Mesothelial cell of epicardium (in vitro differentiated cells): ENCODE measurements at regions not wholly inside any gene's neighbourhood (a gene's known extent, or its start where the extent isn't known, plus 50 kb on each side); places are given as distances from the start of the nearest gene placed in this dataset.
"Not testable (repeated sequence)": the region's sequence is repeated elsewhere in the genome, so short reads cannot be mapped to it uniquely, and the experiment has no call there.

Source experiments
- DNase-seq, 2 experiments: peaks; one replicate each; pipeline ENCODE4 v3.0.0; 2021; ENCODE audit warnings: low spot score in 2 of 2; ENCODE audit not compliant: unreplicated experiment in 2 of 2
- H3K27ac Mint-ChIP-seq: 2 replicates; pipeline ENCODE4 v1.8.0; 2021; ENCODE audit warnings: mixed read lengths
- H3K27me3 Mint-ChIP-seq: 2 replicates; pipeline ENCODE4 v1.8.0; 2021; ENCODE audit warnings: low read depth, mixed read lengths
- H3K36me3 Mint-ChIP-seq: 2 replicates; pipeline ENCODE4 v1.8.0; 2021; ENCODE audit warnings: mixed read lengths
- H3K4me1 Mint-ChIP-seq: 2 replicates; pipeline ENCODE4 v1.8.0; 2021; ENCODE audit warnings: mixed read lengths
- H3K4me3 Mint-ChIP-seq: 2 replicates; pipeline ENCODE4 v1.8.0; 2021; ENCODE audit warnings: mild to moderate bottlenecking, moderate library complexity, mixed read lengths
- H3K9me3 Mint-ChIP-seq: 2 replicates; pipeline ENCODE4 v1.8.0; 2021; ENCODE audit warnings: mixed read lengths
- TF ChIP-seq, protein P1 (sequence below): fragments of 200-600 bp; sonication (generic); IDR thresholded peaks from one replicate; pipeline ENCODE4 v1.5.0; 2021; ENCODE audit warnings: antibody characterized with exemption; ENCODE audit not compliant: unreplicated experiment

DNA sequence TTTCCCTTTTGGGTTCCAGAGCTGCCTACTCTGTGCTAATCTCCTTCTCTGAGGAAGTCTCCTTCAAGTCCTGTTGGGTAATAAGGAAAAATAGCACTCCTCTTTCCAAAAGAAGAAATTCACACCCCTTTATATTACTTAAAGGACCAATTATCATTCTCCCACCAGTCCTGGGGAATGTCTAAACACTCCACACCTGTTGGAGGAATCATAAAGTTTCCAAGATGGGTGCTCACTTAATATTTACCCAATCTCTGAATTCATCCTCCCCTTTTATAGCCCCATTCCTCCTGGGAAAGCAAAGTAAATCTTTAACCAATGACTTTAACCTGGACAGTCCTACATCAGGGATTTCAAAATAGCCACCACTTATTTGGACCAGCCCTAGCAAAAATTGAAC is 873.1 kb downstream of the KCNT2 start:
- Mint-ChIP-seq H3K27ac (no peak overlapping the region), H3K4me1 (peaks cover 11% of the 10 kb centered on the region), H3K27me3 (no peaks in the 10 kb centered on the region), H3K4me3 (no peak overlapping the region), H3K36me3 (peaks cover 10% of the 10 kb centered on the region), H3K9me3 (peaks cover 20% of the 10 kb centered on the region)
- TF ChIP-seq, protein P1, sequence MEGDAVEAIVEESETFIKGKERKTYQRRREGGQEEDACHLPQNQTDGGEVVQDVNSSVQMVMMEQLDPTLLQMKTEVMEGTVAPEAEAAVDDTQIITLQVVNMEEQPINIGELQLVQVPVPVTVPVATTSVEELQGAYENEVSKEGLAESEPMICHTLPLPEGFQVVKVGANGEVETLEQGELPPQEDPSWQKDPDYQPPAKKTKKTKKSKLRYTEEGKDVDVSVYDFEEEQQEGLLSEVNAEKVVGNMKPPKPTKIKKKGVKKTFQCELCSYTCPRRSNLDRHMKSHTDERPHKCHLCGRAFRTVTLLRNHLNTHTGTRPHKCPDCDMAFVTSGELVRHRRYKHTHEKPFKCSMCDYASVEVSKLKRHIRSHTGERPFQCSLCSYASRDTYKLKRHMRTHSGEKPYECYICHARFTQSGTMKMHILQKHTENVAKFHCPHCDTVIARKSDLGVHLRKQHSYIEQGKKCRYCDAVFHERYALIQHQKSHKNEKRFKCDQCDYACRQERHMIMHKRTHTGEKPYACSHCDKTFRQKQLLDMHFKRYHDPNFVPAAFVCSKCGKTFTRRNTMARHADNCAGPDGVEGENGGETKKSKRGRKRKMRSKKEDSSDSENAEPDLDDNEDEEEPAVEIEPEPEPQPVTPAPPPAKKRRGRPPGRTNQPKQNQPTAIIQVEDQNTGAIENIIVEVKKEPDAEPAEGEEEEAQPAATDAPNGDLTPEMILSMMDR, result no peak
- no peak for DNase-seq

DNA sequence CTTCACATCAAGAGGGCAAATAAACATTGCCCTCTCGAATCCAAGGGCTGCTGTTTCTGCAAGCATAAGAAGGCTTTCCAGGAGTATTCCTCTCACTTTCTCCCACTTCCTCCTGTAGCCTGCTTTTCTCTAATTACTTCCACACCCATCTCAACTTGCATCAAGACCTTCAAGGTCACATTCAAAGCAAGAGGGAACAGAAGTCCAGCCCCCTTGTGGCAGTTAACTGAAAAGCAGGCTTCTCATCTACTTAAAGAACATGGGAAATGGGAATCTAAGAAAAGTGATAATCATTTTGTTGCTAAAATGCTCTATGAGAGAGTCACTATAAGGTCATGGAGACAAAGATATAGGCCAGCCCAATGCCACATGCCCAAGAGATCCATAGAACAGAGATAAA is 874.4 kb downstream of the KCNT2 start:
- no peak overlapping the region for H3K4me3 Mint-ChIP-seq

DNA sequence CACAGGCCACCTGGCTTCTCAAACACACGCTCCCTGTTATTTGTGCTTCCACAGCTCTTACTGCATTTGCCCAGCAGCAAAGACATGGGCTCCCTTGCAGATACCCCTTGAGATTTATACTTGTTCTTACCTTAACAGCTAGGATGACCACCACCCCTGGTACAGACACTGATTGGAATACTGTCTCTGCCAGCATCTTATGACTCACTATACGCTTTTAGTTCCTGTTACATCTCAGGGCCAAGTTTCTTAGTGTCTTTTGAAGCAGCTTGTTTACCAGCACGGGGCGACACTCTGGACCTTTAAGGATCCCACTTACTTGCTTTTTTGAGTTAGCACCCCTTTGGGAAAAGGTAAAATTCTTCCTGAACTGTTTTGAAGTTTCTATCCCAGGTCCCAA is 874.8 kb downstream of the KCNT2 start:
- no peak overlapping the region for H3K4me3 Mint-ChIP-seq
- H3K9me3 Mint-ChIP-seq, result peaks cover 13% of the 10 kb centered on the region
- TF ChIP-seq, protein P1, result no peak
- peaks cover 4% of the 10 kb centered on the region for H3K36me3 Mint-ChIP-seq
- peaks cover 2% of the 10 kb centered on the region for H3K4me1 Mint-ChIP-seq
- no peak overlapping the region for H3K27ac Mint-ChIP-seq
- no peaks in the 10 kb centered on the region for H3K27me3 Mint-ChIP-seq
- DNase-seq, result no peak

More for the DNA sequence above, 874.4 kb downstream of the KCNT2 start:
- TF ChIP-seq, protein P1, result peak; percentile 51
- DNase-seq, result no peak
- Mint-ChIP-seq H3K27ac (no peak overlapping the region), H3K4me1 (peaks cover 3% of the 10 kb centered on the region), H3K36me3 (peaks cover 4% of the 10 kb centered on the region), H3K27me3 (no peaks in the 10 kb centered on the region), H3K9me3 (peaks cover 14% of the 10 kb centered on the region)

DNA sequence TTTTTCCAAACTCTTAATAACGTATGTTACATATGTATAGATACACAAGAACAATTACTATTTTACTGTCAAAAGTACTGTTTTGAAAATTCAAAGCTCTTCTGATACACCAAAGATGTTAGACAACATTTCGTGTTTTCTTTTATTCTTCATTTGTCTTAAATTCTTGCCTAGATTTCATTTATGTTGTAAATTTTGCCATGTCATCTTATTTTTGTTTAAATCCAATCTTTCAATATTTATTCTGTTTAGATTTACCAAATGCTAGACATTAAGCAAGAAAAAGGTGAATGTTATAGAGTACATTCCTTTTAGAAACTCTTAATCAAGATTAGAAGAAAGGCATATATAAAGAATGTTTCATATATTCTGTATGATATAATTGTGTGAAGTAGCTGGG is 876.9 kb downstream of the KCNT2 start:
- TF ChIP-seq, protein P1, result no peak

DNA sequence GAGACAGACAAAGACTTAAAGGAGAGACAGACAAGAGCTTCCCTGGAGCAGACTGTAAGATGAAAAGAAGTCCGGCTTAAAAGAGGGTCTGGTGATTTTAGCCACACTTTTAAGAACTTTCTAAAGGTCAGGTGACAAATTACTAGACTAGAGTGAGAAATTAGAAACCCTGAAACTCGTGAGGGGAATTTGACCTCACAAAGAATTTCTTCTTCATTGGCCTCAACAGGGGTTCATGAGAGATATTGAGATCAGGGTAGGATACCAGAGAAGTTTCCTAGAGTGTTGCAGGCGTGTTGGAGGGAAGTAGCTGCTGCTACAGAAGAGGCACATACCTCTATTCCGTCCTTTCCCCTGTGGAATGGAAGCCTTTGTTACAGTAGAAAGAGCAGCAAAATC is 884.4 kb downstream of the KCNT2 start:
- Mint-ChIP-seq H3K9me3 (peaks cover 9% of the 10 kb centered on the region), H3K4me1 (peaks cover 4% of the 10 kb centered on the region), H3K27ac (no peak overlapping the region), H3K4me3 (no peak overlapping the region), H3K36me3 (no peaks in the 10 kb centered on the region), H3K27me3 (no peaks in the 10 kb centered on the region)
- TF ChIP-seq, protein P1, result no peak
- no peak for DNase-seq

More for the DNA sequence above, 876.9 kb downstream of the KCNT2 start:
- Mint-ChIP-seq H3K27ac (no peak overlapping the region), H3K4me3 (no peak overlapping the region), H3K36me3 (peaks cover 4% of the 10 kb centered on the region), H3K4me1 (peaks cover 6% of the 10 kb centered on the region), H3K9me3 (peaks cover 13% of the 10 kb centered on the region), H3K27me3 (no peaks in the 10 kb centered on the region)
- DNase-seq, result no peak

DNA sequence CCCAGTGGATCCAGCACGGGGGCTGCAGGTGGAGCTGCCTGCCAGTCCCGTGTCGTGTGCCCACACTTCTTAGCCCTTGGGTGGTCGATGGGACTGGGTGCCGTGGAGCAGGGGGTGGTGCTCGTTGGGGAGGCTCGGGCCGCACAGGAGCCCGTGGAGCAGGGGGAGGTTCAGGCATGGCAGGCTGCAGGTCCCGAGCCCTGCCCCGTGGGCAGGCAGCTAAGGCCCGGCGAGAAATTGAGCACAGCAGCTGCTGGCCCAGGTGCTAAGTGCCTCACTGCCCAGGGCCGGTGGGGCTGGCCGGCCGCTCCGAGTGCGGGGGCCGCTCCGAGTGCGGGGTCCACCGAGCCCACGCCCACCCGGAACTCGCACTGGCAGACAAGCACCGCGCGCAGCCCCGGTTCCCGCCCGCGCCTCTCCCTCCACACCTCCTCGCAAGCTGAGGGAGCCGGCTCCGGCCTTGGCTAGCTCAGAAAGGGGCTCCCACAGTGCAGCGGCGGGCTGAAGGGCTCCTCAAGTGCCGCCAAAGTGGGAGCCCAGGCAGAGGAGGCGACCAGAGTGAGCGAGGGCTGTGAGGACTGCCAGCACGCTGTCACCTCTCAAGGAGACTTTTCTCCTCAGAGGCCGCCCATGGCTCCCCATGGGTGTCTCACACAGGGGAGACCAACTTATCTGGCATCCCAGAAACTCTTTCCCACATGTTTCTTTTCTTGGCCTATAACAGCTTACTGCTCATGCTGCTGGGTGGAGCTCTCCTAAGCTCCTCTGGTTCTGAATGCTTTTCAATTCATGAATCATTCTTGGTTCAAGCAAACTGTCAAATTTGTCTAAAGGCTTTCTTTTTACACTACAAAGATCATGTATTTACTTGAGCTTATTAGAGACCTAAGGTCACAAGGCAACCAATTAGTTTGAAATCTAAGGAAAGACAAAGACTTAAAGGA is 885.1 kb downstream of the KCNT2 start:
- not testable (repeated sequence) for H3K4me3 Mint-ChIP-seq, H3K9me3 Mint-ChIP-seq

DNA sequence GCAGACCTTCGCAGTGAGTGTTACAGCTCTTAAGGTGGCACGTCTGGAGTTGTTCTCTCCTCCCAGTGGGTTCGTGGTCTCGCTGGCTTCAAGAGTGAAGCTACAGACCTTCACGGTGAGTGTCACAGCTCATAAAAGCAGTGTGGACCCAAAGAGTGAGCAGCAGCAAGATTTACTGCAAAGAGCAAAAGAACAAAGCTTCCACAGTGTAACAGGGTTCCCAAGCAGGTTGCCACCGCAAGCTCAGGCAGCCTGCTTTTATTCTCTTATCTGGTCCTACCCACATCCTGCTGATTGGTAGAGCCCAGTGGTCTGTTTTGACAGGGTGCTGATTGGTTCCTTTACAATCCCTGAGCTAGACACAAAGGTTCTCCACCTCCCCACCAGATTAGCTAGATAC is 886.1 kb downstream of the KCNT2 start:
- not testable (repeated sequence) for DNase-seq, H3K4me3 Mint-ChIP-seq, H3K9me3 Mint-ChIP-seq, H3K36me3 Mint-ChIP-seq, H3K27me3 Mint-ChIP-seq, H3K27ac Mint-ChIP-seq
- peaks cover 13% of the 10 kb centered on the region for H3K4me1 Mint-ChIP-seq

More for the DNA sequence above, 885.1 kb downstream of the KCNT2 start:
- not testable (repeated sequence) for DNase-seq, H3K27me3 Mint-ChIP-seq, H3K36me3 Mint-ChIP-seq, H3K4me1 Mint-ChIP-seq, H3K27ac Mint-ChIP-seq
